ENCODE measurements at regions not wholly inside any gene's neighbourhood (a gene's known extent, or its start where the extent isn't known, plus 50 kb on each side); places are given as distances from the start of the nearest gene placed in this dataset.
"Not testable (repeated sequence)": the region's sequence is repeated elsewhere in the genome, so short reads cannot be mapped to it uniquely, and the experiment has no call there.

GRCh38 chr6:100220543-100220942, 226.5 kb upstream of the MCHR2 start:
- DNase-seq = no peak

GRCh38 chr6:100217225-100218012, 223.4 kb upstream of the MCHR2 start:
- DNase-seq = no peak

GRCh38 chr6:100216760-100217159, 222.7 kb upstream of the MCHR2 start:
- no peak for DNase-seq

GRCh38 chr6:100212131-100212530, 218.1 kb upstream of the MCHR2 start:
- DNase-seq = no peak

GRCh38 chr6:100210137-100211117, 216.4 kb upstream of the MCHR2 start:
- DNase-seq = peak; percentile 86

GRCh38 chr6:100209323-100210136, 215.5 kb upstream of the MCHR2 start:
- no peak for DNase-seq

GRCh38 chr6:100203400-100203799, 209.4 kb upstream of the MCHR2 start:
- no peak for DNase-seq

- DNase-seq = no peak
Measured at GRCh38 chr6:100202417-100203194, 208.6 kb upstream of the MCHR2 start.

GRCh38 chr6:100196214-100196982, 202.4 kb upstream of the MCHR2 start:
- DNase-seq = not testable (repeated sequence)

- not testable (repeated sequence) for DNase-seq
Measured at GRCh38 chr6:100195244-100195643, 201.2 kb upstream of the MCHR2 start.

- DNase-seq = no peak
Measured at GRCh38 chr6:100194535-100194934, 200.5 kb upstream of the MCHR2 start.

GRCh38 chr6:100188754-100189153, 194.7 kb upstream of the MCHR2 start:
- no peak for DNase-seq

GRCh38 chr6:100186552-100186951, 192.5 kb upstream of the MCHR2 start:
- no peak for DNase-seq

- no peak for DNase-seq
Measured at GRCh38 chr6:100185615-100186014, 191.6 kb upstream of the MCHR2 start.

- no peak for DNase-seq
Measured at GRCh38 chr6:100184473-100184872, 190.4 kb upstream of the MCHR2 start.

- DNase-seq = no peak
Measured at GRCh38 chr6:100182313-100182712, 188.3 kb upstream of the MCHR2 start.

- DNase-seq = no peak
Measured at GRCh38 chr6:100181309-100181708, 187.3 kb upstream of the MCHR2 start.

- no peak for DNase-seq
Measured at GRCh38 chr6:100179576-100179975, 185.6 kb upstream of the MCHR2 start.

- DNase-seq = no peak
Measured at GRCh38 chr6:100177956-100178355, 183.9 kb upstream of the MCHR2 start.

- DNase-seq = no peak
Measured at GRCh38 chr6:100176951-100177710, 183.1 kb upstream of the MCHR2 start.

Measured in NCI-H524 treated with DMSO at 0.1 percent for 48 hours (cell line).